ENCODE measurements at regions not wholly inside any gene's neighbourhood (a gene's known extent, or its start where the extent isn't known, plus 50 kb on each side); places are given as distances from the start of the nearest gene placed in this dataset.
"Not testable (repeated sequence)": the region's sequence is repeated elsewhere in the genome, so short reads cannot be mapped to it uniquely, and the experiment has no call there.

GRCh38 chr2:239558661-239559060, 157.8 kb upstream of the HDAC4 start:
- DNase-seq: no peak

- no peak for DNase-seq
Measured at GRCh38 chr2:239557516-239557915, 156.7 kb upstream of the HDAC4 start.

- DNase-seq: no peak
Measured at GRCh38 chr2:239555571-239555905, 154.7 kb upstream of the HDAC4 start.

GRCh38 chr2:239554766-239555570, 154.1 kb upstream of the HDAC4 start:
- no peak for DNase-seq

- DNase-seq: no peak
Measured at GRCh38 chr2:239553376-239554000, 152.7 kb upstream of the HDAC4 start.

GRCh38 chr2:239552213-239552926, 151.6 kb upstream of the HDAC4 start:
- DNase-seq: no peak

- no peak for DNase-seq
Measured at GRCh38 chr2:239551206-239551605, 150.4 kb upstream of the HDAC4 start.

GRCh38 chr2:239550357-239550756, 149.5 kb upstream of the HDAC4 start:
- DNase-seq: no peak

- DNase-seq: no peak
Measured at GRCh38 chr2:239549711-239550255, 149.0 kb upstream of the HDAC4 start.

GRCh38 chr2:239548965-239549595, 148.3 kb upstream of the HDAC4 start:
- no peak for DNase-seq

- no peak for DNase-seq
Measured at GRCh38 chr2:239548451-239548871, 147.6 kb upstream of the HDAC4 start.

- DNase-seq: not testable (repeated sequence)
Measured at GRCh38 chr2:239547140-239547539, 146.3 kb upstream of the HDAC4 start.

- no peak for DNase-seq
Measured at GRCh38 chr2:239546541-239546940, 145.7 kb upstream of the HDAC4 start.

GRCh38 chr2:239545741-239546392, 145.0 kb upstream of the HDAC4 start:
- no peak for DNase-seq

- no peak for DNase-seq
Measured at GRCh38 chr2:239544918-239545465, 144.2 kb upstream of the HDAC4 start.

GRCh38 chr2:239544143-239544917, 143.5 kb upstream of the HDAC4 start:
- DNase-seq: no peak

GRCh38 chr2:239543702-239544101, 142.9 kb upstream of the HDAC4 start:
- DNase-seq: no peak

- DNase-seq: peak; percentile 47
Measured at GRCh38 chr2:239540174-239540573, 139.4 kb upstream of the HDAC4 start.

GRCh38 chr2:239539776-239540100, 138.9 kb upstream of the HDAC4 start:
- no peak for DNase-seq

- DNase-seq: peak; percentile 2
Measured at GRCh38 chr2:239539083-239539775, 138.4 kb upstream of the HDAC4 start.
